PC-9 (cell line): ENCODE measurements at regions not wholly inside any gene's neighbourhood (a gene's known extent, or its start where the extent isn't known, plus 50 kb on each side); places are given as distances from the start of the nearest gene placed in this dataset.

Source experiments
- BruUV-seq: library from RNA; stranded (reverse); fragments of 400-500 nt; replicated peaks from 2 replicates; lab custom pipeline; 2021; lab: Mats Ljungman, UMichigan
- CTCF ChIA-PET: fragments of 300-600 bp; sonication (Branson Sonifier 250); formaldehyde crosslinking; loops from one replicate; lab custom pipeline; 2022; ENCODE audit warnings: antibody characterized with exemption; lab: Charles Lee
- POLR2A ChIA-PET: fragments of 300-600 bp; sonication (Branson Sonifier 250); formaldehyde crosslinking; loops from one replicate; lab custom pipeline; 2022; ENCODE audit warnings: antibody characterized with exemption; ENCODE audit not compliant: unreplicated experiment; lab: Charles Lee
- DNase-seq, 2 experiments: peaks; one replicate each; pipeline versions ENCODE4 v3.0.0 to v3.0.0-alpha.2; 2015 to 2022; ENCODE audit warnings: mixed read lengths in 1 of 2
- H2AFZ ChIP-seq: fragments of 200-600 bp; sonication (generic); 2 replicates; pipeline ENCODE4 v1.8.1; 2017; ENCODE audit warnings: antibody characterized with exemption
- H3F3A ChIP-seq: fragments of 200-600 bp; sonication (generic); 2 replicates; pipeline ENCODE4 v1.8.1; 2017; ENCODE audit warnings: antibody characterized with exemption, mild to moderate bottlenecking, low read depth; ENCODE audit not compliant: insufficient read depth
- H3K27ac ChIP-seq: fragments of 200-600 bp; sonication (generic); 2 replicates; pipeline ENCODE4 v1.6.1; 2016; ENCODE audit warnings: mixed run types
- H3K27me3 ChIP-seq: fragments of 200-600 bp; sonication (generic); 2 replicates; pipeline ENCODE4 v1.6.1; 2016; ENCODE audit warnings: low read depth, mixed run types; ENCODE audit not compliant: insufficient read depth
- H3K36me3 ChIP-seq: fragments of 200-600 bp; sonication (generic); 2 replicates; pipeline ENCODE4 v1.6.1; 2016; ENCODE audit warnings: low read depth, mixed run types
- H3K4me1 ChIP-seq: fragments of 200-600 bp; sonication (generic); replicated peaks from 2 replicates; pipeline ENCODE4 v1.6.1; 2016; ENCODE audit warnings: mixed run types; ENCODE audit not compliant: insufficient read depth
- H3K4me2 ChIP-seq: fragments of 200-600 bp; sonication (generic); 2 replicates; pipeline ENCODE4 v1.6.1; 2017; ENCODE audit warnings: mixed run types
- H3K4me3 ChIP-seq: fragments of 200-600 bp; sonication (generic); 2 replicates; pipeline ENCODE4 v1.6.1; 2016; ENCODE audit warnings: mixed run types
- H3K79me2 ChIP-seq: fragments of 200-600 bp; sonication (generic); 2 replicates; pipeline ENCODE4 v1.6.1; 2017; ENCODE audit warnings: low read depth, mixed run types
- H3K9me2 ChIP-seq: fragments of 200-600 bp; sonication (generic); 2 replicates; pipeline ENCODE4 v1.8.1; 2017; ENCODE audit warnings: mild to moderate bottlenecking; ENCODE audit not compliant: insufficient read depth
- H3K9me3 ChIP-seq: fragments of 200-600 bp; sonication (generic); 2 replicates; pipeline ENCODE4 v1.8.1; 2016; ENCODE audit warnings: low read depth; ENCODE audit not compliant: insufficient read depth
- H4K20me1 ChIP-seq: fragments of 200-600 bp; sonication (generic); 2 replicates; pipeline ENCODE4 v1.8.1; 2017; ENCODE audit not compliant: insufficient read depth
- CTCF ChIP-seq: fragments of 200-600 bp; sonication (generic); conservative IDR thresholded peaks from 2 replicates; pipeline ENCODE4 v1.6.1; 2017; ENCODE audit warnings: mixed run types, antibody characterized with exemption, mild to moderate bottlenecking, moderate library complexity
- EZH2 ChIP-seq: fragments of 200-600 bp; sonication (generic); IDR thresholded peaks from 2 replicates; pipeline ENCODE4 v1.8.0; 2017; ENCODE audit warnings: antibody characterized with exemption, low read depth
- intact Hi-C: fragments of 100-400 bp; cut with micrococcal nuclease; formaldehyde crosslinking; loops from one replicate; pipeline ENCODE4 v1.10.0; 2022; ENCODE audit not compliant: unreplicated experiment

DNA sequence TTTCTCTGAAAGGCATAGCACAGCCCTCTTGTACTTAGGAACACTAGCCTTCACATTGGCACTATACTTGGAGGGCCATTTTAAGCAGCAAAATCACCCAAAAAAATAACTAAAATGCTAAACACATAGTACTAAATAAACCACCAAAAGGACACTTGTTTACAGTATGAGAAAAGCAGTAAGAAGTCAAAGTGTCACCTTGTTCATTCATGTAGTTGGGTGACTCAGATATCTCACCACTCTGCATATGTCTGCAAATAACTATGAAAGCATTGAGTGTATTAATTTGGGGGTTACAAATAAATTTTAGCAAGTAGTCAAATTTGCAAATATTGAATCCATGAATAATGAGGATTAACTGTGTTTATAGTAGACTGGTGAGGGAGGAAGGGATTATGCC is 107.6 kb downstream of the ELAPOR2 start:
- no peaks in the 10 kb centered on the region for H3K79me2 ChIP-seq
- no TSS peak for BruUV-seq
- no peak overlapping the region for H3K4me3 ChIP-seq
- CTCF ChIA-PET: no interaction called here
- no peak overlapping the region for H2AFZ ChIP-seq
- no peak for DNase-seq
- H3K36me3 ChIP-seq: no peaks in the 10 kb centered on the region
- no peaks in the 10 kb centered on the region for H3F3A ChIP-seq
- no peaks in the 10 kb centered on the region for H3K27me3 ChIP-seq
- H3K27ac ChIP-seq: no peak overlapping the region
- no peaks in the 10 kb centered on the region for H3K9me2 ChIP-seq
- POLR2A ChIA-PET: no interaction called here
- H3K4me2 ChIP-seq: no peak overlapping the region
- intact Hi-C loops: no loop called here
- H3K9me3 ChIP-seq: no peaks in the 10 kb centered on the region
- H3K4me1 ChIP-seq: no peaks in the 10 kb centered on the region
- no peaks in the 10 kb centered on the region for H4K20me1 ChIP-seq
- no peak for TF ChIP-seq CTCF

GRCh38 chr7:86950944-86951343 is 108.5 kb downstream of the ELAPOR2 start:
- TF ChIP-seq EZH2: no peak
- TF ChIP-seq CTCF: no peak

GRCh38 chr7:86950360-86950759 is 109.1 kb downstream of the ELAPOR2 start:
- TF ChIP-seq EZH2 (no peak), CTCF (no peak)
- intact Hi-C loops: no loop called here
- CTCF ChIA-PET: no interaction called here

More at GRCh38 chr7:86950944-86951343, 108.5 kb downstream of the ELAPOR2 start:
- Histone ChIP-seq H3K27me3 (no peaks in the 10 kb centered on the region), H3F3A (no peaks in the 10 kb centered on the region), H3K36me3 (no peaks in the 10 kb centered on the region), H3K4me1 (no peaks in the 10 kb centered on the region), H3K4me2 (no peak overlapping the region), H4K20me1 (no peaks in the 10 kb centered on the region), H3K79me2 (no peaks in the 10 kb centered on the region), H3K4me3 (no peak overlapping the region), H3K9me3 (no peaks in the 10 kb centered on the region), H2AFZ (no peak overlapping the region), H3K9me2 (no peaks in the 10 kb centered on the region), H3K27ac (no peak overlapping the region)
- ChIA-PET POLR2A (no interaction called here), CTCF (no interaction called here)
- DNase-seq: no peak
- BruUV-seq: no TSS peak
- intact Hi-C loops: no loop called here

More at GRCh38 chr7:86950360-86950759, 109.1 kb downstream of the ELAPOR2 start:
- H3F3A ChIP-seq: no peaks in the 10 kb centered on the region
- no peaks in the 10 kb centered on the region for H3K36me3 ChIP-seq
- H3K9me2 ChIP-seq: no peaks in the 10 kb centered on the region
- no peaks in the 10 kb centered on the region for H3K27me3 ChIP-seq
- H2AFZ ChIP-seq: no peak overlapping the region
- no peak overlapping the region for H3K4me2 ChIP-seq
- no peaks in the 10 kb centered on the region for H3K4me1 ChIP-seq
- POLR2A ChIA-PET: no interaction called here
- H4K20me1 ChIP-seq: no peaks in the 10 kb centered on the region
- no peak overlapping the region for H3K4me3 ChIP-seq
- H3K79me2 ChIP-seq: no peaks in the 10 kb centered on the region
- no TSS peak for BruUV-seq
- H3K9me3 ChIP-seq: no peaks in the 10 kb centered on the region
- no peak overlapping the region for H3K27ac ChIP-seq
- DNase-seq: no peak
